H1 (cell line): ENCODE measurements at regions not wholly inside any gene's neighbourhood (a gene's known extent, or its start where the extent isn't known, plus 50 kb on each side); places are given as distances from the start of the nearest gene placed in this dataset.

ENCODE experiments used
- CTCF ChIA-PET: fragments of 300-600 bp; sonication (Branson Sonifier 250); formaldehyde crosslinking; loops from one replicate; lab custom pipeline; 2021; ENCODE audit not compliant: partially characterized antibody; lab: Charles Lee
- POLR2A ChIA-PET: fragments of 300-600 bp; sonication (Branson Sonifier 250); formaldehyde crosslinking; loops from one replicate; lab custom pipeline; 2021; ENCODE audit warnings: inconsistent platforms; ENCODE audit not compliant: partially characterized antibody; lab: Charles Lee
- DNase-seq, 2 experiments: peaks; one replicate each; pipeline versions ENCODE4 v3.0.0 to v3.0.0-alpha.2; 2010 to 2022; ENCODE audit warnings: low spot score in 2 of 2, low read depth in 1 of 2, mixed read lengths in 1 of 2
- FAIRE-seq: peaks from 2 replicates; lab custom pipeline; 2011; peaks lifted over from hg19 to GRCh38; lab: Jason Lieb, UNC
- H2AFZ ChIP-seq: 2 replicates; pipeline ENCODE4 v1.8.1; 2012; ENCODE audit warnings: low read length, inconsistent platforms
- H2AK5ac ChIP-seq: 2 replicates; pipeline ENCODE4 v1.6.1; 2013; ENCODE audit warnings: low read depth, low read length
- H2BK120ac ChIP-seq: replicated peaks from 2 replicates; pipeline ENCODE3; 2013; ENCODE audit warnings: low read depth, low read length, inconsistent platforms
- H2BK12ac ChIP-seq: 2 replicates; pipeline ENCODE4 v1.6.1; 2013; ENCODE audit warnings: low read depth, low read length
- H2BK15ac ChIP-seq: 2 replicates; pipeline ENCODE4 v1.6.1; 2013; ENCODE audit warnings: low read length
- H2BK20ac ChIP-seq: 2 replicates; pipeline ENCODE4 v1.6.1; 2013; ENCODE audit warnings: low read length
- H2BK5ac ChIP-seq: 2 replicates; pipeline ENCODE4 v1.6.1; 2013; ENCODE audit warnings: low read depth, low read length
- H3K14ac ChIP-seq: 2 replicates; pipeline ENCODE4 v1.6.1; 2013; ENCODE audit warnings: inconsistent platforms; ENCODE audit not compliant: insufficient read length
- H3K18ac ChIP-seq: 2 replicates; pipeline ENCODE4 v1.6.1; 2013; ENCODE audit warnings: low read length; ENCODE audit errors: extremely low read depth
- H3K23ac ChIP-seq: 2 replicates; pipeline ENCODE4 v1.6.1; 2013; ENCODE audit warnings: inconsistent platforms; ENCODE audit not compliant: insufficient read length
- H3K23me2 ChIP-seq: 2 replicates; pipeline ENCODE4 v1.6.1; 2013; ENCODE audit warnings: low read depth, low read length
- H3K27ac ChIP-seq: 2 replicates; pipeline ENCODE4 v1.6.1; 2011; ENCODE audit warnings: low read depth, low read length, inconsistent platforms
- H3K27me3 ChIP-seq, 4 experiments: replicated peaks in 1 of 4; 1 replicate in 1 of 4; 2 replicates in 3 of 4; pipeline versions ENCODE4 v1.6.1 to v1.8.1; 2011 to 2013; ENCODE audit warnings: low read length in 3 of 4, mild to moderate bottlenecking in 3 of 4, inconsistent platforms in 2 of 4, mixed read lengths in 2 of 4, moderate library complexity in 1 of 4; ENCODE audit not compliant: control insufficient read depth in 3 of 4, insufficient read depth in 3 of 4; ENCODE audit errors: extremely low read depth in 1 of 4
- H3K36me3 ChIP-seq, 4 experiments: 2 replicates each; pipeline versions ENCODE4 v1.6.1 to v1.8.1; 2011 to 2013; ENCODE audit warnings: mild to moderate bottlenecking in 4 of 4, low read length in 3 of 4, moderate library complexity in 2 of 4, control low read depth in 1 of 4, inconsistent platforms in 1 of 4; ENCODE audit not compliant: insufficient read depth in 4 of 4, control insufficient read depth in 2 of 4
- H3K4ac ChIP-seq: replicated peaks from 2 replicates; pipeline ENCODE3; 2013; ENCODE audit warnings: low read length, low read depth, mixed read lengths, inconsistent platforms; ENCODE audit not compliant: insufficient read length
- H3K4me1 ChIP-seq, 4 experiments: replicated peaks in 1 of 4; 1 replicate in 1 of 4; 2 replicates in 3 of 4; pipeline versions ENCODE4 v1.6.1 to v1.8.1; 2011 to 2013; ENCODE audit warnings: low read length in 3 of 4, inconsistent platforms in 2 of 4, mixed read lengths in 1 of 4; ENCODE audit not compliant: insufficient read depth in 4 of 4, control insufficient read depth in 3 of 4
- H3K4me2 ChIP-seq, 2 experiments: 2 replicates each; pipeline versions ENCODE4 v1.6.1 to v1.8.1; 2011 to 2013; ENCODE audit warnings: low read depth in 2 of 2, low read length in 2 of 2, control low read depth in 1 of 2, inconsistent platforms in 1 of 2, mild to moderate bottlenecking in 1 of 2; ENCODE audit not compliant: insufficient read depth in 1 of 2
- H3K4me3 ChIP-seq, 4 experiments: fragments of 200-600, 300-600 bp in 1 of 4; sonication (generic), shearing (Covaris generic), sonication (Bioruptor Twin) in 1 of 4; 2 replicates each; pipeline versions ENCODE4 v1.5.1 to v1.8.1; 2011 to 2016; ENCODE audit warnings: low read length in 4 of 4, low read depth in 3 of 4, control low read depth in 2 of 4, inconsistent platforms in 2 of 4, mild to moderate bottlenecking in 2 of 4, mixed read lengths in 1 of 4, moderate library complexity in 1 of 4; ENCODE audit not compliant: insufficient read depth in 2 of 4; ENCODE audit errors: extremely low read depth in 1 of 4
- H3K56ac ChIP-seq: replicated peaks from 2 replicates; pipeline ENCODE3; 2013; ENCODE audit warnings: low read depth, mild to moderate bottlenecking, mixed read lengths, low read length, inconsistent platforms; ENCODE audit not compliant: insufficient read length
- H3K79me1 ChIP-seq: 2 replicates; pipeline ENCODE4 v1.6.1; 2013; ENCODE audit warnings: low read depth, low read length, control low read depth
- H3K79me2 ChIP-seq, 2 experiments: 2 replicates each; pipeline versions ENCODE4 v1.6.1 to v1.8.1; 2012 to 2013; ENCODE audit warnings: low read length in 2 of 2, mild to moderate bottlenecking in 2 of 2, inconsistent platforms in 1 of 2; ENCODE audit not compliant: insufficient read depth in 2 of 2, control insufficient read depth in 1 of 2
- H3K9ac ChIP-seq, 4 experiments: replicated peaks in 1 of 4; 1 replicate in 1 of 4; 2 replicates in 3 of 4; pipeline versions ENCODE4 v1.6.1 to v1.8.1; 2011 to 2013; ENCODE audit warnings: low read depth in 3 of 4, low read length in 3 of 4, control low read depth in 2 of 4, mild to moderate bottlenecking in 2 of 4, moderate library complexity in 2 of 4, inconsistent platforms in 1 of 4; ENCODE audit errors: extremely low read depth in 1 of 4
- H3K9me3 ChIP-seq, 2 experiments: 2 replicates each; pipeline versions ENCODE4 v1.6.1 to v1.8.1; 2012 to 2013; ENCODE audit warnings: mild to moderate bottlenecking in 2 of 2, moderate library complexity in 2 of 2, control low read depth in 1 of 2, inconsistent platforms in 1 of 2, low read depth in 1 of 2, low read length in 1 of 2, mixed read lengths in 1 of 2; ENCODE audit not compliant: insufficient read depth in 2 of 2
- H4K20me1 ChIP-seq, 2 experiments: replicated peaks in 1 of 2; 2 replicates each; pipeline versions ENCODE3 to v1.8.1; 2011 to 2013; ENCODE audit warnings: inconsistent platforms in 2 of 2, low read length in 2 of 2, mild to moderate bottlenecking in 1 of 2; ENCODE audit not compliant: insufficient read depth in 2 of 2, control insufficient read depth in 1 of 2
- H4K5ac ChIP-seq: 2 replicates; pipeline ENCODE4 v1.6.1; 2013; ENCODE audit warnings: low read length, low read depth, mixed read lengths, inconsistent platforms; ENCODE audit not compliant: insufficient read length
- H4K8ac ChIP-seq: 2 replicates; pipeline ENCODE4 v1.8.0; 2013; ENCODE audit warnings: mild to moderate bottlenecking, moderate library complexity, low read length, inconsistent platforms; ENCODE audit not compliant: insufficient read depth; ENCODE audit errors: extremely low read depth
- H4K91ac ChIP-seq: replicated peaks from 2 replicates; pipeline ENCODE3; 2013; ENCODE audit warnings: low read length, mixed read lengths, inconsistent platforms; ENCODE audit not compliant: insufficient read length
- ASH2L ChIP-seq: fragments of 200-600, 300-600 bp; sonication (generic); IDR thresholded peaks from one replicate; pipeline ENCODE4 v1.7.1; 2017; ENCODE audit warnings: low read length
- CEBPB ChIP-seq: IDR thresholded peaks from 2 replicates; pipeline ENCODE4 v1.6.1; 2012; ENCODE audit warnings: low read depth, low read length
- CTBP2 ChIP-seq: IDR thresholded peaks from 2 replicates; pipeline ENCODE4 v1.7.0; 2011; ENCODE audit warnings: borderline replicate concordance, mild to moderate bottlenecking, moderate library complexity, mixed read lengths, low read length; ENCODE audit not compliant: insufficient read depth, insufficient read length
- EZH2 ChIP-seq: fragments of 200-600 bp; sonication (generic); IDR thresholded peaks from 2 replicates; pipeline ENCODE4 v1.7.1; 2012; ENCODE audit warnings: low read depth, mild to moderate bottlenecking, moderate library complexity, low read length, inconsistent platforms; ENCODE audit not compliant: severe bottlenecking
- HDAC2 ChIP-seq, 2 experiments: fragments of 300-600 bp in 1 of 2; sonication (generic) in 1 of 2; IDR thresholded peaks; 2 replicates each; pipeline ENCODE4 v1.6.1; 2011 to 2012; ENCODE audit warnings: low read depth in 2 of 2, low read length in 2 of 2, mild to moderate bottlenecking in 2 of 2, moderate library complexity in 2 of 2, borderline replicate concordance in 1 of 2, inconsistent platforms in 1 of 2
- HDAC6 ChIP-seq: IDR thresholded peaks from one replicate; pipeline ENCODE4 v1.7.1; 2012; ENCODE audit warnings: low read depth, mild to moderate bottlenecking, inconsistent platforms, low read length, moderate library complexity
- KDM5A ChIP-seq: fragments of 200-600 bp; IDR thresholded peaks from 2 replicates; pipeline ENCODE4 v1.7.1; 2012; ENCODE audit warnings: mild to moderate bottlenecking, low read length, inconsistent platforms, mixed read lengths
- NRF1 ChIP-seq: IDR thresholded peaks from 2 replicates; pipeline ENCODE4 v1.6.1; 2011; ENCODE audit warnings: mild to moderate bottlenecking, low read depth, low read length, improper control_type of control experiment
- POLR2A ChIP-seq, 2 experiments: IDR thresholded peaks; 1 replicate in 1 of 2; 2 replicates in 1 of 2; pipeline ENCODE4 v1.6.1; 2011; ENCODE audit warnings: low read depth in 2 of 2, low read length in 2 of 2, mild to moderate bottlenecking in 2 of 2; ENCODE audit errors: control extremely low read depth in 1 of 2
- POU5F1 ChIP-seq: IDR thresholded peaks from 2 replicates; pipeline ENCODE4 v1.6.1; 2011; ENCODE audit warnings: low read depth, mild to moderate bottlenecking, low read length, moderate library complexity
- RXRA ChIP-seq: IDR thresholded peaks from 2 replicates; pipeline ENCODE4 v1.6.1; 2011; ENCODE audit warnings: low read depth, mild to moderate bottlenecking, low read length, moderate library complexity; ENCODE audit not compliant: insufficient read depth
- SRF ChIP-seq: IDR thresholded peaks from 2 replicates; pipeline ENCODE4 v1.6.1; 2011; ENCODE audit warnings: mild to moderate bottlenecking, low read depth, low read length, moderate library complexity
- TBP ChIP-seq: IDR thresholded peaks from 2 replicates; pipeline ENCODE4 v1.6.1; 2011; ENCODE audit warnings: low read depth, low read length, improper control_type of control experiment
- YY1 ChIP-seq: IDR thresholded peaks from 2 replicates; pipeline ENCODE4 v1.6.1; 2011; ENCODE audit warnings: low read depth, mild to moderate bottlenecking, low read length
- WGBS, 2 experiments: shearing (Covaris generic) in 1 of 2; methylation state at CpG; one replicate each; pipeline versions ENCODE4 v1.1.6 to v1.1.7; 2013 to 2015; ENCODE audit warnings: low lambda C conversion rate in 2 of 2, mixed read lengths in 2 of 2, inconsistent platforms in 1 of 2, low coverage in 1 of 2, missing lambda C conversion rate in 1 of 2; ENCODE audit not compliant: insufficient replicate concordance in 2 of 2, insufficient coverage in 1 of 2, insufficient read length in 1 of 2; ENCODE audit errors: extremely low coverage in 1 of 2, missing lambda C conversion rate in 1 of 2; 5-methylcytosine and 5-hydroxymethylcytosine counted together
- TF ChIP-seq, protein P1 (sequence below): IDR thresholded peaks from 2 replicates; pipeline ENCODE4 v1.6.1; 2011; ENCODE audit warnings: low read depth, mild to moderate bottlenecking, low read length; ENCODE audit not compliant: insufficient read depth

DNA sequence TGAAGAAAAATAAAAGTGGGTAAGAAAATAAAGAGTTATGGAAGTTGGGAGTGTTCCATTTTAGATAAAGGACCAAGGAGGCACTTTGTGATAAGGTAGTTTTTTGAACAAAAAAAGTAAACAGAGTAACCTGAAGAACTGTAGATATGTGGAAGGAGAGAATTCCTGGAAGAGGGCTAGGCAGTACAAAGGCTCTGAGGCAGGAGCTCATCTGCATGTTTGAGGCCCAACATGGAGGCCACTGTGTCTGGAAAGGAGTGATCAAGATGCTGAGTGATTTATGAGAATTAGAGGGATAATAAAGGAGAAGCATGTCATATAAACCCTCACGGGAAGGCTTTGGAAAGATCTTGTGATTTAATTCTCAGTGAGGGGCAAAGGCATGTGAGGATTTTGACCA, 126.5 kb downstream of the DTWD1 start:
- 80% methylated on average over 1 of the region's 1 CpG; no CpG with 5 or more reads in 1 of the 2 experiments for WGBS, 2 experiments
- no peak for FAIRE-seq
- Histone ChIP-seq H4K5ac (no peak overlapping the region), H3K23me2 (no peaks in the 10 kb centered on the region; the same call in 1 of the 2 replicates), H3K27ac (no peak overlapping the region), H3K18ac (no peak overlapping the region), H2AK5ac (no peak overlapping the region), H4K20me1 (no peaks in the 10 kb centered on the region), H2AFZ (no peak overlapping the region), H2BK20ac (no peak overlapping the region), H4K8ac (no peak overlapping the region), H3K9me3 (no peaks in the 10 kb centered on the region), H2BK12ac (no peak overlapping the region), H3K4me3 (no peak overlapping the region), H3K9ac (no peak overlapping the region), H2BK15ac (no peak overlapping the region), H3K27me3 (no peaks in the 10 kb centered on the region), H3K4me2 (no peak overlapping the region), H3K14ac (no peak overlapping the region), H3K4me1 (no peaks in the 10 kb centered on the region), H2BK120ac (no peak overlapping the region), H3K36me3 (no peaks in the 10 kb centered on the region), H3K79me1 (no peaks in the 10 kb centered on the region), H3K79me2 (no peaks in the 10 kb centered on the region), H4K91ac (no peak overlapping the region), H2BK5ac (no peak overlapping the region), H3K4ac (no peak overlapping the region), H3K23ac (no peak overlapping the region), H3K56ac (no peak overlapping the region)
- CTCF ChIA-PET: interaction anchor here (0.6 to 1.1 kb wide), 4 partner anchors 17 to 1196 kb away, joined by 3 read pairs; no protein-coding TSS in a partner anchor
- TF ChIP-seq CEBPB (no peak), YY1 (no peak), SRF (no peak), CTBP2 (no peak), EZH2 (no peak), HDAC2 (IDR thresholded peaks at IDR 0.05; ENCODE audit: borderline replicate concordance in 1 of 2, low read depth in 2 of 2, low read length in 2 of 2) (no peak), POU5F1 (no peak), ASH2L (no peak), POLR2A (IDR thresholded peaks at IDR 0.05; ENCODE audit: control extremely low read depth in 1 of 2, low read depth in 2 of 2, low read length in 2 of 2) (no peak), KDM5A (no peak), RXRA (no peak), HDAC6 (no peak), NRF1 (no peak), TBP (no peak)
- TF ChIP-seq, protein P1, sequence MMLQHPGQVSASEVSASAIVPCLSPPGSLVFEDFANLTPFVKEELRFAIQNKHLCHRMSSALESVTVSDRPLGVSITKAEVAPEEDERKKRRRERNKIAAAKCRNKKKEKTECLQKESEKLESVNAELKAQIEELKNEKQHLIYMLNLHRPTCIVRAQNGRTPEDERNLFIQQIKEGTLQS: no peak
- POLR2A ChIA-PET: no interaction called here
- no peak for DNase-seq
